ENCODE measurements at regions not wholly inside any gene's neighbourhood (a gene's known extent, or its start where the extent isn't known, plus 50 kb on each side); places are given as distances from the start of the nearest gene placed in this dataset.
"Not testable (repeated sequence)": the region's sequence is repeated elsewhere in the genome, so short reads cannot be mapped to it uniquely, and the experiment has no call there.

GRCh38 chr7:114343949-114344708 lies 70.5 kb upstream of the FOXP2 start:
- no peak overlapping the region for H3K4me3 ChIP-seq (ENCODE audit: low read depth, low read length)
- TF ChIP-seq, protein P1, sequence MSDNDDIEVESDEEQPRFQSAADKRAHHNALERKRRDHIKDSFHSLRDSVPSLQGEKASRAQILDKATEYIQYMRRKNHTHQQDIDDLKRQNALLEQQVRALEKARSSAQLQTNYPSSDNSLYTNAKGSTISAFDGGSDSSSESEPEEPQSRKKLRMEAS (IDR thresholded peaks at IDR 0.05; ENCODE audit: low read depth, low read length), result no peak
- TF ChIP-seq MYC (IDR thresholded peaks at IDR 0.05; ENCODE audit: low read depth, low read length) (no peak), POLR2A (IDR thresholded peaks at IDR 0.05; ENCODE audit: extremely low read depth, insufficient read length) (no peak), CTCF (IDR thresholded peaks at IDR 0.05; ENCODE audit: low read depth, low read length) (no peak)
- no peak for DNase-seq (ENCODE audit: low read depth)

DNA sequence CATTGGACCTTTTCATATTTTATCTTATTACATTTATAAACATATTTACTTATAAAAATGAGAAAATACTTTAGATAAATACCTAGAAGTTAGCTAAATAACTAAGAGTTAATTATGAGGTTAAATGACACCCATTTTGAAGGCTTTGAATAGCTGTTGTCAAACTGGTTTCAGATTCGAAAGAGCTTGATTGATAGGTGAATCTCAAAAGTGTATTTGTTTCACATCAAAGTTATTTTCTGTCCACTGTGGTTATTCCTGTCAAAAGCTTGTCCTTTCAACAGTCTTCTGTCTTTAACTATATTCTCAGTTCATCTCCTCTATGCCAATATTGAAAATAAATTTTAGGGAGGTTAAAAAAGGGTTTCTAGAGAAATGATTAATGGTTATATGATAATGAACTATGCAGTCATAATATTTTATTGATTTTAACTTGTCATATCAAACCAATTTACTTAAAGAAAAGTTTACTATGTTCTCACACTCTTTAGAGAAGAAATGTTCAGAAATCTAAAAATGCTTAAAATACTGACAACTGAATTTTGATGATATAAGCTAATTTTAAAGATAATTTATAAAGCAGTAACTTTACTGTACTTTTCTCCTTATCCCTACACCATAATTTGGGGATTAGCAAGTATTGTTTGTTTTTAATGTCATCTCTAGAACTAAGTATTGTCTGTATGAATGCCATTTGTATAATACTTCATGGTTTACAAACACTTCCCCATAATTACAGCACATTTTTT lies 72.0 kb upstream of the FOXP2 start:
- H3K4me3 ChIP-seq (ENCODE audit: low read depth, low read length), result no peak overlapping the region
- no peak for DNase-seq (ENCODE audit: low read depth)
- TF ChIP-seq POLR2A (IDR thresholded peaks at IDR 0.05; ENCODE audit: extremely low read depth, insufficient read length) (no peak), MYC (IDR thresholded peaks at IDR 0.05; ENCODE audit: low read depth, low read length) (no peak), CTCF (IDR thresholded peaks at IDR 0.05; ENCODE audit: low read depth, low read length) (no peak)
- TF ChIP-seq, protein P1 (IDR thresholded peaks at IDR 0.05; ENCODE audit: low read depth, low read length), result no peak

DNA sequence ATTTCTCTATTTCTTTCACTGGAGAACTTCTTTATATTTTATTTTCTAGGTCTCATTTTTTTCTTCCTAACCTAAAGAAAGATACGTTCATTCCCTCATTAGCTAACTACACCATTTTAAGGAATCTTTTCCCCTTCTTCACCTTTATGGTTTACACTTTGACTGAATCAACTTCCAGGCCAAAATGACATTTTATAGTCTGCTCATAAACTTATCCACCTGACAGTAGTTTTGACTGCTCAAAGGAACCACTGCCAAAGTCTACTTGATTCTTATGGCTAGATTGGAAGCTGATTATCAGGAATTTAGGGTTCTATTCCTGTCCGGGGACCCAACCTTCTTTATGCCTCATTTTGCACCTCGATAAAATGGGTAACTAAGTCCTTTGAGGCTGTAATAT lies 73.0 kb upstream of the FOXP2 start:
- DNase-seq (ENCODE audit: low read depth), result no peak
- no peak overlapping the region for H3K4me3 ChIP-seq (ENCODE audit: low read depth, low read length)
- TF ChIP-seq, protein P1 (IDR thresholded peaks at IDR 0.05; ENCODE audit: low read depth, low read length), result no peak
- TF ChIP-seq POLR2A (IDR thresholded peaks at IDR 0.05; ENCODE audit: extremely low read depth, insufficient read length) (no peak), CTCF (IDR thresholded peaks at IDR 0.05; ENCODE audit: low read depth, low read length) (no peak), MYC (IDR thresholded peaks at IDR 0.05; ENCODE audit: low read depth, low read length) (no peak)

GRCh38 chr7:114334989-114335388 lies 79.6 kb upstream of the FOXP2 start:
- TF ChIP-seq, protein P1 (IDR thresholded peaks at IDR 0.05; ENCODE audit: low read depth, low read length), result no peak
- no peak for TF ChIP-seq CTCF (IDR thresholded peaks at IDR 0.05; ENCODE audit: low read depth, low read length)
- no peak for TF ChIP-seq POLR2A (IDR thresholded peaks at IDR 0.05; ENCODE audit: extremely low read depth, insufficient read length)
- TF ChIP-seq MYC (IDR thresholded peaks at IDR 0.05; ENCODE audit: low read depth, low read length), result no peak
- no peak overlapping the region for H3K4me3 ChIP-seq (ENCODE audit: low read depth, low read length)
- DNase-seq (ENCODE audit: low read depth), result no peak

DNA sequence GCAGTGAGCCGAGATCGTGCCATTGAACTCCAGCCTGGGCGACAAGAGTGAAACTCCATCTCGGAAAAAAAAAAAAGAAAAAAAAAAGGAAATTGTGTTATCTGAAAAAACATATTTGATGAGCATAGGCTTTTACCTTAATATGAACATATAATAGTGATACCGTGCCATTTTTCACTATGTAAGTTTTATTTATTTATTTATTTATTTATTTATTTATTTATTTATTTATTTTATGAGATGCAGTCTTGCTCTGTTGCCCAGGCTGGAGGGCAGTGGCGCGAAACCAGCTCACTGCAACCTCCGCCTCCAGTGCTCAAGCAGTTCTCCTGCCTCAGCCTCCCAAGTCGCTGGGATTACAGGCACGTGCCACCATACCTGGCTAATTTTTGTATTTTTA lies 85.2 kb upstream of the FOXP2 start:
- DNase-seq (ENCODE audit: low read depth); H3K4me3 ChIP-seq (ENCODE audit: low read depth, low read length): not testable (repeated sequence)

DNA sequence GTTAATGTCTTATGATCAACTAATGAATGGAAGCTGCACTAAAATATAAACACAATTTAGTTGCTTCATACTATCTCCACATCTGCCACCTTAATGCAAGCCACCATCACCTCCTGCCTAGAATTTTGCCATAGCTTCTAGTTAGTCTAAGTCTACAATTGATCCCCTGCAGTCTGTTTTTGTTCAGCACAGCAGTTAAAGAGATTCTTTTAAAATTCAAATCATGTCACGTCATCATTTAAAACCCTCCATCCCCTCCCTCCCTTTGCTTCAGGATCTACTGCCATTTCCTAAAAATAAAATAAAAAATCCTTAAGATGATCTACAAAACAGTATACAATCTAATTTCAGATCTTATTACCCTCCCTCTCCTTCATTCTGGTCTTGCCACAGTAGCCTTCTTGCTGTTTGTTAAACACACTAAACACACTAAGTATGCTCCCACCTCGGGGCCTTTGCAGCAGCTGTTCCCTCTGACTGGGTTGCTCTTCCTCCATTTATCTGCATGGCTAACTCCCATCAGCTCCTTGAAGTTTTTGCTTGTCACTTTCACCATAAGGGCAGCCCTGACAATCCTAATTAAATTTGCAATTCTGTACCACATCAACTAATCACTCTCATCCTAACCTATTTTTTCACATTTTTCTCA lies 97.0 kb upstream of the FOXP2 start:
- TF ChIP-seq MYC (IDR thresholded peaks at IDR 0.05; ENCODE audit: low read depth, low read length), result no peak
- TF ChIP-seq, protein P1 (IDR thresholded peaks at IDR 0.05; ENCODE audit: low read depth, low read length), result no peak
- no peak for TF ChIP-seq POLR2A (IDR thresholded peaks at IDR 0.05; ENCODE audit: extremely low read depth, insufficient read length)
- no peak for TF ChIP-seq CTCF (IDR thresholded peaks at IDR 0.05; ENCODE audit: low read depth, low read length)
- no peak overlapping the region for H3K4me3 ChIP-seq (ENCODE audit: low read depth, low read length)
- no peak for DNase-seq (ENCODE audit: low read depth)

Data from NB4 (cell line).